Trophoblast cell (in vitro differentiated cells and primary cell): ENCODE measurements at regions not wholly inside any gene's neighbourhood (a gene's known extent, or its start where the extent isn't known, plus 50 kb on each side); places are given as distances from the start of the nearest gene placed in this dataset.

Experiments
- DNase-seq, 2 donors: peaks; one replicate each; pipeline ENCODE4 v3.0.0-alpha.2; 2016
- H2AFZ ChIP-seq: 2 replicates; pipeline ENCODE4 v1.6.1; 2013; ENCODE audit warnings: low read length, moderate library complexity, mild to moderate bottlenecking; ENCODE audit not compliant: insufficient read depth, poor library complexity
- H2AK5ac ChIP-seq: 2 replicates; pipeline ENCODE4 v1.6.1; 2013; ENCODE audit warnings: mild to moderate bottlenecking, low read length
- H2BK120ac ChIP-seq: 2 replicates; pipeline ENCODE4 v1.6.1; 2013; ENCODE audit warnings: low read length, mild to moderate bottlenecking, moderate library complexity; ENCODE audit not compliant: insufficient read depth, poor library complexity
- H2BK12ac ChIP-seq: 2 replicates; pipeline ENCODE4 v1.6.1; 2013; ENCODE audit warnings: mild to moderate bottlenecking, low read length, moderate library complexity
- H2BK5ac ChIP-seq: 2 replicates; pipeline ENCODE4 v1.6.1; 2013; ENCODE audit warnings: low read length, low read depth, moderate library complexity, mild to moderate bottlenecking; ENCODE audit not compliant: poor library complexity
- H3K14ac ChIP-seq: 2 replicates; pipeline ENCODE4 v1.6.1; 2013; ENCODE audit warnings: mild to moderate bottlenecking, low read length
- H3K18ac ChIP-seq: 2 replicates; pipeline ENCODE4 v1.6.1; 2013; ENCODE audit warnings: mild to moderate bottlenecking, low read length
- H3K23ac ChIP-seq: 2 replicates; pipeline ENCODE4 v1.6.1; 2013; ENCODE audit warnings: low read length
- H3K27ac ChIP-seq: 2 replicates; pipeline ENCODE4 v1.5.1; 2013; ENCODE audit warnings: low read depth, mild to moderate bottlenecking, inconsistent platforms, low read length, moderate library complexity
- H3K27me3 ChIP-seq: 2 replicates; pipeline ENCODE4 v1.6.1; 2013; ENCODE audit warnings: inconsistent platforms, mild to moderate bottlenecking, low read length, moderate library complexity; ENCODE audit not compliant: insufficient read depth
- H3K36me3 ChIP-seq, 2 experiments: 1 replicate in 1 of 2; 2 replicates in 1 of 2; pipeline ENCODE4 v1.6.1; 2013; ENCODE audit warnings: low read length in 2 of 2, mild to moderate bottlenecking in 2 of 2, moderate library complexity in 1 of 2; ENCODE audit not compliant: insufficient read depth in 2 of 2, control insufficient read depth in 1 of 2
- H3K4ac ChIP-seq: 2 replicates; pipeline ENCODE4 v1.6.1; 2013; ENCODE audit warnings: low read depth, mild to moderate bottlenecking, low read length, moderate library complexity
- H3K4me1 ChIP-seq, 2 experiments: 1 replicate in 1 of 2; 2 replicates in 1 of 2; pipeline ENCODE4 v1.6.1; 2013; ENCODE audit warnings: low read length in 2 of 2, mild to moderate bottlenecking in 2 of 2, moderate library complexity in 1 of 2; ENCODE audit not compliant: insufficient read depth in 2 of 2, control insufficient read depth in 1 of 2
- H3K4me2 ChIP-seq: 2 replicates; pipeline ENCODE4 v1.6.1; 2013; ENCODE audit warnings: inconsistent platforms, mild to moderate bottlenecking, low read length, moderate library complexity
- H3K4me3 ChIP-seq: 2 replicates; pipeline ENCODE4 v1.5.1; 2013; ENCODE audit warnings: mild to moderate bottlenecking, low read depth, low read length, inconsistent platforms
- H3K79me1 ChIP-seq: one replicate; pipeline ENCODE4 v1.6.1; 2013; ENCODE audit warnings: low read length
- H3K79me2 ChIP-seq: 2 replicates; pipeline ENCODE4 v1.6.1; 2013; ENCODE audit warnings: low read length, mild to moderate bottlenecking; ENCODE audit not compliant: control insufficient read depth, insufficient read depth, poor library complexity
- H3K9ac ChIP-seq: 2 replicates; pipeline ENCODE4 v1.6.1; 2013; ENCODE audit warnings: mild to moderate bottlenecking, low read length
- H3K9me3 ChIP-seq: 2 replicates; pipeline ENCODE4 v1.6.1; 2013; ENCODE audit warnings: low read depth, mild to moderate bottlenecking, control low read depth, inconsistent platforms, low read length; ENCODE audit not compliant: insufficient read depth
- H4K12ac ChIP-seq: 2 replicates; pipeline ENCODE4 v1.6.1; 2013; ENCODE audit warnings: low read depth, mild to moderate bottlenecking, low read length, moderate library complexity
- H4K8ac ChIP-seq: 2 replicates; pipeline ENCODE4 v1.6.1; 2013; ENCODE audit warnings: low read depth, mild to moderate bottlenecking, low read length, moderate library complexity
- H4K91ac ChIP-seq: one replicate; pipeline ENCODE4 v1.6.1; 2013; ENCODE audit warnings: low read depth, mild to moderate bottlenecking, low read length, moderate library complexity
- WGBS: extraction: QIAGEN DNeasy Blood & Tissue Kit; methylation state at CpG from one replicate; pipeline ENCODE4 v1.1.7; 2013; ENCODE audit warnings: missing lambda C conversion rate; ENCODE audit not compliant: insufficient read length, insufficient coverage; ENCODE audit errors: extremely low coverage; 5-methylcytosine and 5-hydroxymethylcytosine counted together

DNA sequence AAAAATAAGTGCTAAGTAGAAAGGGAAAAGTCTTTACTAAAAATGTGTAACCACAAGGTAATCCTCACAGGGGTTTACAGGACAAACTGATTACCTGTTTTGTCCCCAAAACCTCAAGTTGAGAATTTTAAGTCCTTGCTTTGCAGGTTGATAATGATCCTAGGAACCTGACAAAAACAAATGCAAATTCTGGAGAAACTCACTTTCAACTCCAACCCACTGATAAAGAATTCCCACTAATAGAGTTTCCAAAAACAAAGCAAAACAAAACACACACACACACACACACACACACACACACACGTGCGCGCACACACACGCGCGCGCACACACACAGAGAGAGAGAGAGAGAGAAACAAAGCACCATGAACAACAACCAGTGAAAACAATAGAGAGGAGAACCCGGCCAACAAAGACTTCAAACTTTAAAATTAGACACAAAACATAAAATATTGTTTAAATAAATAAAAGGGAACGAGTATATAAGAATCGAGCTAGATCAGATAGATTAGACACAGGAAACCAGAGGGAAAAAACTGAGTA, 187.0 kb upstream of the FOXN3 start:
- H3K14ac ChIP-seq, result no peak overlapping the region
- H3K27me3 ChIP-seq, result no peaks in the 10 kb centered on the region
- no peak overlapping the region for H4K8ac ChIP-seq
- no peaks in the 10 kb centered on the region for H3K9me3 ChIP-seq
- no peaks in the 10 kb centered on the region for H3K79me1 ChIP-seq
- H3K36me3 ChIP-seq, result no peaks in the 10 kb centered on the region
- H4K12ac ChIP-seq, result no peak overlapping the region
- no peak overlapping the region for H4K91ac ChIP-seq
- no peak overlapping the region for H3K4me3 ChIP-seq
- H3K4me1 ChIP-seq, result peaks cover 0 to 2% of the 10 kb centered on the region in 2 experiments
- H2BK12ac ChIP-seq, result peak overlapping the region; percentile 17
- DNase-seq, result no peak
- no peak overlapping the region for H3K4ac ChIP-seq
- H3K4me2 ChIP-seq, result no peak overlapping the region
- H2BK120ac ChIP-seq, result no peak overlapping the region
- no peak overlapping the region for H3K9ac ChIP-seq
- H3K79me2 ChIP-seq, result no peaks in the 10 kb centered on the region
- H2AK5ac ChIP-seq, result no peak overlapping the region
- H3K18ac ChIP-seq, result no peak overlapping the region
- no peak overlapping the region for H2BK5ac ChIP-seq
- no CpG with 5 or more reads among the region's 10 CpGs for WGBS
- no peak overlapping the region for H2AFZ ChIP-seq
- no peak overlapping the region for H3K27ac ChIP-seq
- H3K23ac ChIP-seq, result no peak overlapping the region

- Histone ChIP-seq H2BK12ac (no peak overlapping the region), H3K9me3 (peaks cover 2% of the 10 kb centered on the region), H3K79me2 (no peaks in the 10 kb centered on the region), H3K27me3 (no peaks in the 10 kb centered on the region), H3K9ac (no peak overlapping the region), H2AK5ac (no peak overlapping the region), H4K91ac (no peak overlapping the region), H3K27ac (peak overlapping the region; percentile 86), H3K36me3 (no peaks in the 10 kb centered on the region), H2BK5ac (no peak overlapping the region), H4K8ac (peak overlapping the region; percentile 19), H2AFZ (no peak overlapping the region), H3K4me2 (peak overlapping the region; percentile 21), H3K14ac (no peak overlapping the region), H3K4ac (no peak overlapping the region), H3K4me1 (peaks cover 0 to 2% of the 10 kb centered on the region in 2 experiments), H3K23ac (no peak overlapping the region), H3K4me3 (no peak overlapping the region), H2BK120ac (no peak overlapping the region), H3K18ac (no peak overlapping the region), H4K12ac (no peak overlapping the region), H3K79me1 (no peaks in the 10 kb centered on the region)
- no CpG with 5 or more reads among the region's 3 CpGs for WGBS
- peak; percentile 80 to 93 for DNase-seq
Measured at GRCh38 chr14:89600950-89601826, 184.2 kb upstream of the FOXN3 start.

DNA sequence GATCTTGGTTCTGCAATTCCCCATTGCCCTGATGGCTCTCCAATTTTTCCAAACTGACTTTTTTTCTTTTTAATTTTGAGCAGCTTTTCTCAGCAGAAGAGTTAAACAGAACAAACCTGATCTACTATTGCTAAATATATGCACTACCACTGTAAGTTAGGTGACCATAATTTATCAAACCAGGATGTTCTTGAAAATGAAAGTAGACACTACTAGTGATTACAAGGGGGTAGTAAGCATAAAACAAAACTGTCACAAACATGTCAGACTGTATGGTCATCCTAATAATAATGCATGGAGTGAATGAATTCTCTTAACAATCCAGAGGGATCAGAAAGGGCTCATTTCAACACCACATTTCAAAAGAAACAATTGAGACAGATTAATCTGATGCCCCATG, 183.0 kb upstream of the FOXN3 start:
- no peak overlapping the region for H3K9ac ChIP-seq
- H3K27ac ChIP-seq, result peak overlapping the region; percentile 17
- H3K36me3 ChIP-seq, result no peaks in the 10 kb centered on the region
- no peak overlapping the region for H2BK120ac ChIP-seq
- DNase-seq, result no peak
- H3K9me3 ChIP-seq, result peaks cover 2% of the 10 kb centered on the region
- H3K4me3 ChIP-seq, result no peak overlapping the region
- no peak overlapping the region for H3K4me2 ChIP-seq
- H2AK5ac ChIP-seq, result no peak overlapping the region
- no peaks in the 10 kb centered on the region for H3K27me3 ChIP-seq
- H3K23ac ChIP-seq, result no peak overlapping the region
- H3K18ac ChIP-seq, result no peak overlapping the region
- no peaks in the 10 kb centered on the region for H3K79me1 ChIP-seq
- no peak overlapping the region for H3K14ac ChIP-seq
- H4K12ac ChIP-seq, result no peak overlapping the region
- no peak overlapping the region for H2BK12ac ChIP-seq
- H4K8ac ChIP-seq, result no peak overlapping the region
- H3K4ac ChIP-seq, result no peak overlapping the region
- H4K91ac ChIP-seq, result no peak overlapping the region
- no peak overlapping the region for H2AFZ ChIP-seq
- no peak overlapping the region for H2BK5ac ChIP-seq
- no peaks in the 10 kb centered on the region for H3K79me2 ChIP-seq
- peaks cover 0 to 2% of the 10 kb centered on the region in 2 experiments for H3K4me1 ChIP-seq

- no peak overlapping the region for H3K14ac ChIP-seq
- H4K91ac ChIP-seq, result no peak overlapping the region
- no peak overlapping the region for H3K4ac ChIP-seq
- no peak overlapping the region for H3K9ac ChIP-seq
- H3K4me3 ChIP-seq, result no peak overlapping the region
- no peaks in the 10 kb centered on the region for H3K79me2 ChIP-seq
- no CpG with 5 or more reads among the region's 2 CpGs for WGBS
- no peak overlapping the region for H3K4me2 ChIP-seq
- H3K36me3 ChIP-seq, result peaks cover 0 to 2% of the 10 kb centered on the region in 2 experiments
- no peak overlapping the region for H4K12ac ChIP-seq
- no peaks in the 10 kb centered on the region for H3K4me1 ChIP-seq
- H2AFZ ChIP-seq, result no peak overlapping the region
- no peak overlapping the region for H2BK5ac ChIP-seq
- no peaks in the 10 kb centered on the region for H3K27me3 ChIP-seq
- no peak overlapping the region for H3K27ac ChIP-seq
- H2BK12ac ChIP-seq, result no peak overlapping the region
- no peak overlapping the region for H3K23ac ChIP-seq
- no peak overlapping the region for H2BK120ac ChIP-seq
- DNase-seq, result peak in 1 of 2 donors; percentile 20
- peaks cover 2% of the 10 kb centered on the region for H3K9me3 ChIP-seq
- H4K8ac ChIP-seq, result no peak overlapping the region
- no peak overlapping the region for H2AK5ac ChIP-seq
- no peak overlapping the region for H3K18ac ChIP-seq
- no peaks in the 10 kb centered on the region for H3K79me1 ChIP-seq
Measured at GRCh38 chr14:89598548-89599186, 181.6 kb upstream of the FOXN3 start.
